ENCODE measurements at regions not wholly inside any gene's neighbourhood (a gene's known extent, or its start where the extent isn't known, plus 50 kb on each side); places are given as distances from the start of the nearest gene placed in this dataset.
"Not testable (repeated sequence)": the region's sequence is repeated elsewhere in the genome, so short reads cannot be mapped to it uniquely, and the experiment has no call there.

DNA sequence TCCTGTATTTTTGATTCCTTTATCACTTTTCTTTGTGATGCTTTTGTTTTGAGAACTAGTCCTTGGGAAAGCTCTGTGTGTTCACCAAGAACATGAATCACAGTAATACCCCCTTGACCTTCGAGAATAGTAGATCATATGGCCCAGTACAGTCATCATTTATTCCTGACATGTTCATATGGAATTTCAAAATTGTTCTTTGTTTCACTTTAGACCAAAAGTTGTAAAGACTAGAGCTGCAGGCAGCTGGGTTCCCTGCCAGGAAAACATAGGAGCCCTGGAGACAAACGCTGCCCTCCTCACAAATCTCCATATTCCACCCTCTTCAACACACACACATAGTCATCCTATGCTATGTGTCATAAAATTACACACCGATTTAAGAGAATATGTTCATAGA, 621.2 kb upstream of the EYS start:
- no peak for DNase-seq

DNA sequence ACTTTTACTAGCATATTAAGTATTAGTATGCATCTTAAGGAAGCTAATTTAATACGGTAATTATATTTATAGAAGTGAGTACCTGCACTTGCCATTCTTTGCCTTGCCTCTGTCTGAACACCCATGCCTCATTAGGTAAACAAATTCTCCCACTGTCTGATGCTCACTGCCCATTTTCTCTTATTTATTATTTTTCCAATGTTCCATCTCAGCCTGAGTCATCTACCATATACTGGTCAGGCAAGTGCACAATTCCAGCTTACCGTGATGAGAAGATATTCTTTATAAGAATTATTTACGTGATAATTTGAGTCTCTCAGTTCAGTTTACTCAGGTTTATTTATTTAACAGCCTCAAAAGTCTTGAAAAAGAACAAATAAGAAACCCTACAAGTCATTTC, 619.2 kb upstream of the EYS start:
- DNase-seq = peak; percentile 13

DNA sequence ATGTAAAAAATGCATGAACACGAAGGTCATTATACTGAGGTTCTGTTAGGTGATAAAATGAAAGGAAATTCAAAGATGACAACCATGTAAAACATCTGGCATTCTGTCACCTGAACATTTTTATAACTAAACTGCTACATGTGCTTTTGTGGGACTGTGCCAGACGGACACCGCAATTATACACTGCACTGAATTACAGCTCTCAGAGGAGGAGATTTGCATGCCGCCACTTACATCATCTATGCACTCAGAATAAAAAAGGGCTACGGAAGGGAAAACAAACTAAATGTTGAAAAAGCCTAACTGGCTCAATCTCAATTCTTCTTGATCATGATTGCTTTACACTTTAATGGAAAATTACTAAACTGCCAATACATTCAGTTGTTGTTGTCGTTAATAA, 614.0 kb upstream of the EYS start:
- DNase-seq = peak; percentile 82

DNA sequence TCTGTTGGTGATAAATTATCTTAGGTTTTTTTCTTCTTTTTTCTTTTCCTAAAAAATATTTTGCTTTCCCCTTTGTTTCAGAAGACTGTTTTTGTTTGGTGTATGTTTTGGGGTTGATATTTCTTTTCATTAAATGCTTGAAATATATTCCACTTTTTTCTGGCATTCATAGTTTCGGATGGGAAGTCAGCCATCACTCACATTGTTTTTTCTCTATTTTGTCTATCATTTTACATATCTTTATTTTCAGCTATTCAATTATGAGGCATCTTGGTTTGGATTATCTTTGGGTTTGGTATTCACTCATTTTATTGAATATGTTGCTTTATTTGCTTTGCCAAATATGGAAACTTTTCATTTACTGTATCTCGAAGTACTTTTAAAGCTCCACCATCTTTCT, 600.5 kb upstream of the EYS start:
- no peak for DNase-seq

DNA sequence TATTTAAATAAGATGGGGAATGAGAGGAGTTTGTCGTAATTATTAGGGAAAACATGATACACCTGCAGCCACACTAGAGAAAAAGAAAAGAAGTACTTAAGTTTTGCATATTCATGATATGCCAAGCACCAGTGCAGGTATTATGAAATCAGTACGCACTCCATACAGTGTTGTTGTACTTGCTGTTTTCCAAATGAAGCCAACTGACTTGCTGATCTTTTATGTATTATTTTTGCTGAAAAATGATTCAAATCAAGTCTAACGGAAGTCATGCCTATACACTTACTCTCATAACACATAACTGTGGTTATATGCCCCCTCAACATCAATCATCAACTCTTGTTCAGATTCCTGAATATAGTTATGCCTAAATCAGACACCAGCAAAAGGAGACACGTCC, 584.9 kb upstream of the EYS start:
- DNase-seq = peak; percentile 83

DNA sequence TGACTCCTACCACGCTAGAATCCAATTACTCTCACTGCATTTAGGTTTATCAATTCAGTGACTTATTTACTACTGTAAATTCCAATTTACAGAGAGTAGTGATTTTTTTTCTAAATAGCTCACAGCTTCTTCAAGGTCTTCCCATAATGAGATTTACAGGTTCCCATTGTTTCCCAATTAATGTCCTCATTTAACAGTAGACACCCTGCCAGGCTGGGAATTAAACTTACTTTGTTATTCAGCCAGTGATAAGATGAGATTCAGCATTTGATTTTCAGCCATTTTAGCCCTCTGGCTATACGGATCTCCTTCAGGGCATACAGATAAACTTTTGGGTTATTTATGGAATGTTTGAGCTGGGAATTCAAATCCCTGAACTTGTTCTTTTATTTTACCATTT, 582.9 kb upstream of the EYS start:
- no peak for DNase-seq

DNA sequence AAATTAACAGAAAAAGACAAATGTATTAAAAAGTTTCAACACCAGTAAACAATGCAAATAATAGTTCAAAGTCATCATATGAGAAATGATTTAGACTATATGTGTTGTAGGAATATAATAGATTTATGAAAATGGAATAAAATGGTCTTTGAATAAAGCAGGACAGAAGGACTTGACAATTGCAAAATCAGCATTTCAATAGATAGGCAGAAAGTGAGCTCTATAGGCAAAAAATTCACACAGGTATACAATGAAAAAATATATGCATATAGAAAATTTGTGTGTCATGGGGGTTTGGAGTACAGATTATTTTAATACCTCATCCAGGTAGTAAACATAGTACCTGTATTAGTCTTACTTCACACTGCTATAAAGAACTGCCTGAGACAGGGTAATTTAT, 571.1 kb upstream of the EYS start:
- DNase-seq = no peak

DNA sequence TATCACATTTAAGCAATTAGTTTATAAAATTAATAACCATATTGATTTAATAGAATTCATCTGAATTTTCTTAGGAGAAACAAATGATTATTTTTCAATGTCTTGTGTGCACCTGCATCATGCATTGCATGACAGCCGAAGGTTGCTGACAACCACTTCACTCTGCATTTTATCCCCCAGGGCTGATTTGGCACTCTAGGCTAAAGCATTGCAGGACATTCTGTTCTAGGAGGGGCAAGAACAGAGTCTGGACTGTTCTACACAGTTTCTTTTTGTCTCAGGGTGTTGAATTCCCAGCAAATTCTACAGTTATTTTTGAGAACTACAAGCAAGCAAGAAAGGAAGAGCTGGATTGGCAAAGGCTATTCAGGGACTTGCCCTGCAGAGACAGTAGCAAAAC, 570.4 kb upstream of the EYS start:
- DNase-seq = no peak

DNA sequence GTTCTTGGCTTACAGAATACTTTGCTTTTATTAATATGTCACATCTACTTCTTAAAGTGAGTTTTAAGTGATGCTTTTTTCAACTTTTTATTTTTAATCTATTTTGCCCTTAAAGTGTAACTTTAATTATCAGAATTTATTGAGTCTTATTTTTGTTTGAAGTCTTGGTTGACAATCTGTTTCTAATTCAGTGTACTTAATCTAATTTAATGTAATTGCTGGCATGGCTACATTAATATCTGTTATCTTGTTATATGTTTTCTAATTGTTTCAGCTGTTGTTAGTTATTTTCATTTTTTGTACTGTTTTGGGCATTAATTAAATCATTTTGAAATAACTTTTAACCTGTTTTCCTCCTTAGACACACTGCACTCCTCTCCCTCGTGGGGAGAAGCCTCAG, 558.7 kb upstream of the EYS start:
- no peak for DNase-seq

DNA sequence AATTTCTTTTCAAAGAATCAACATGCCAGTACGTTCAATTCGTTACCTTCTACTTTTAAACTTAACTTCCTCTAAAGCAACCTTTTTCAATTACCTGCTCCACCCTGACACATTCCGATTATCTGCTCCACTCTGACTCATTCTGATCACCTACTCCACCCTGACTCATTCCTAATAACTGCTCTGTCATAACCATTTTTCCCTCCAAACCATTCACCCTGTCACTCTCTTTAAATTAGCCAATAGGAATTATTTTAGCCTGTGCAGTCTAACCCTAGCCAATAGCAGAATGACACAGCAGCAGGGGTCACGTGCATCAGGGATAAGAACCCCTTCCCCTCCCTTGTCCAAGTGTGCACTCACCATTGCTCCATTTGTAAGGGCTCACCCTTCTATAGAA, 557.4 kb upstream of the EYS start:
- DNase-seq = no peak

DNA sequence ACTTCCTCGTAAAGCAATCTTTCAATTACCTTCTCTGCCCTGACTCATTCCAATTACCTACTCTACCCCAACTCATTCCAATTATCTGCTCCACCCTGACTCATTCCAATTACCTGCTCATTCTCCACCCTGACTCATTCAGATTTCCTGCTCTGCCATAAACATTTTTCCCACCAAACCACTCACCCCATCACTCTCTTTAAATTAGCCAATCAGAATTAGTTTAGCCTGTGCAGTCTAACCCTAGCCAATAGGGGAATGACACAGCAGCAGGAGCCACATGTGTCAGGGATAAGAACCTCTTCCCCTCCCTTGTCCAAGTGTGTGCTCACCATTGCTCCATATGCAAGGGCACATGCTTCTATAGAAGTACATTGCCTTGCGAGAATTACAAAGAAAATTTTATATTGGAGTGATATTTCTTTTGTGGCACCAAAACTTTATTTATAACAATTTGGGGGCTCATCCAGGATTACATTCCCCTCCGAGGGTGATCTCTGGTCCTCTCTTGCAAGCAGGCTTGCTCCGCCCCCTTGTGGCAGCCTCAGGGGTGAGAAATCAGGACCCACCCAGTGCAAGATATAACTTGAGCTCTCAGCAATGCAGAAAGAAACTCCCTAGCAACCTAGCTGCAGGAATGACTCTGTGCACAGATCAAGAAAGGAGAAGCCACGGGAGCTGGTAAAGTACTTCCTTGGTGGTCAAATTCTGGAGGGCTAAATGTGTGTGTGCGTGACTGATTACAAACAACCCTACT, 551.9 kb upstream of the EYS start:
- not testable (repeated sequence) for DNase-seq

DNA sequence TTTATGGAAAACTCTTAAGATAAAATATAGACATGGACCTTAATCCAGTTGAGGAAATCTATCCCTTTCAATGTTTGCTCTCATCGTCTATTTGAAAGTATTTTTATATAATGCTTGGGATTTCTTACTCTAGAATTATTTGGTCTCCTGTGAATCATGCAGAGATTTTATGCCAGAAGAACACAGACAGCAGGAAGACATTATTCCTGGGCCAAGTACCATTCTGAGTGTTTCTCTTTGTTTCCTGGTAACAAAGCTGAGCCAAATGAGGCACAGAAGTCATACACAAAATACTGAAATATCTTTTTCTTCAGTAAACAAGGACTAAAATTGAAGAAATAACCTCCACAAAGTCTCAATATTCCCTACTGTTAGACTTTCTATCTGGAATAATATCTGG, 538.2 kb upstream of the EYS start:
- no peak for DNase-seq

DNA sequence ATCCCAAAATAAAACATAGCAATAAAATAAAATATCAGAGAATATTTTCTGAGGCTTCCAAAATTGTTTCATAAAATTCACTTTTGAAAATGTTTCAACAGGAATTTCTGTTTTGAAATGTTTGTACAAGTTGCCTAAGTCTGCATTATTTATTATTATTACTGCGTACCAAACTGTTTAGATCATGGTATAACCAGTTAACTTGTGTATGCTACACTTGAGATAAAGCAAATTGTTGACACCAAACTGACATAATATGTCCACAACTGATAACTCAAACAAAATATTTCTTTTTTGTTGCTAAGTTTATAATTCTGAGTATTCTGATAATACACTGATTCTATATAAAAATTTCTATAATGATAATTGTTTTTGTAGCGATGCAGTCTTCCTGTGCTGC, 531.8 kb upstream of the EYS start:
- no peak for DNase-seq

DNA sequence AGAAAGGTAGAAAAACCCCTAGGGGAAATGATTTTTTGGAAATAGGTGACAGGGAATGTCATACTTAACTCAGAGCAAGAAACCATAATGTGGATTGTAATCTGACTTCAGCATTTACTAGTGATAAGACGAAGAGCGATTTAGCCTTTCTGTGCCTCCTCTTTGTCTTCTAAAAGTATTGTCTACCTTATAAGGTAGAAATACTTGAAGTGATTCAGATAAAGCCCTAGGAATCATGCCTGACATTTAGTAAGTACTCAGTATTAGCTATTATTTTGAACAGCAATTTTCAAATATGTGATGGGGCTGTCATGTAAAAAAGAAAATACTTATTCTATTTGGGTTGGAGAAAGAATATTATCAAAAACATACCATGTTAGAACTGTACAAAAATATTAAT, 525.9 kb upstream of the EYS start:
- DNase-seq = no peak

DNA sequence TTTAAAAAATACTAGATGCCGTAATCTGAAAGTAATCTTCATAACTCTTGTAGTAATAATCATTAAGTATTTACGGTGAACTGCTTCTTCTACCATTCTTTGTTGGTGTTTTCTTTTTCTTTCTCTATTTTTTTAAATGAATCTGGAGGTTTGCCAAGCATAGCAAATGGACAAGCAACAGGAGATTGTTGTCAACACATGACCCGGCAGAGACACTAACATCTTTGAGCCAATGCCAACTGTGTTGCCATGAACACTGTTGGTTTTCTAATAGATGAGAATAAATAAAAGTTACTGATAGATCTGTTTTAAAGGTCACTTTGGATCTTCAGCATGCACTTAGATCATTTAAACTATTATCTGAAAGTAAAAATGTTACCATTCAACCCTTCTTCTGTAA, 523.6 kb upstream of the EYS start:
- no peak for DNase-seq

DNA sequence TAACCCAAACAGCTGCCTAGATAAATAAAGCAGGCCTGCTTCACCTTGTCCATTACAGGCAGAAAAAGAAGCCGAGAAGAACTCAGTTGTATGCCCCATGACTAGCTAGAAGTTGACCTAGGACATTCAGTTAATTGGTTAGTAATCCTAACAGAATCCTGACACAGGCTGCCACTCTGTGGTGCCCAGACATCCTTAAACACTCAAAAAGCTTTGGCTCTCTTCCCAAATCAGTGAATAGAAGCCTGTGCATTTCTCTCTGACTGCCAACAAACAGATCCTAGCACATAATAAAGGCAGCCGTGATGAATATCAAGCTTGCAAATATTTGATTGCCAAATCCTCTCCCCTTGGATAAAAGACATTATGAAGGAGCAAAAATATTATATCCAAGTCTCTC, 519.1 kb upstream of the EYS start:
- DNase-seq = no peak

DNA sequence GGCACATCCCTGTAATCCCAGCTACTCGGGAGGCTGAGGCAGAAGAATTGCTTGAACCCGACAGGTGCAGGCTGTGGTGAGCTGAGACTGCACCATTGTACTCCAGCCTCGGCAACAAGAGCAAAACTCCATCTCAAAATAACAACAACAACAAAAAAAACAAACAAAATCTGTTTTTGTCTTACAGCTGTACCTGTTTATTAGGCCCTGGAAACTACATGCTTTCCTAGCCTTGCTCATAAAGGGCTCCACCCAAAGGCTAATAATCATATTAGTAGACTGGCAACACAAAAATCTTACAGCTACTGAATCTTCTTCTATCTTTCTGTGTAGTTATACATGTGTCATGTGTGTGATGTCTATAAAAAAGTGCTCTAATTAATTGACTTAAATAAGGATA, 503.9 kb upstream of the EYS start:
- DNase-seq = no peak

DNA sequence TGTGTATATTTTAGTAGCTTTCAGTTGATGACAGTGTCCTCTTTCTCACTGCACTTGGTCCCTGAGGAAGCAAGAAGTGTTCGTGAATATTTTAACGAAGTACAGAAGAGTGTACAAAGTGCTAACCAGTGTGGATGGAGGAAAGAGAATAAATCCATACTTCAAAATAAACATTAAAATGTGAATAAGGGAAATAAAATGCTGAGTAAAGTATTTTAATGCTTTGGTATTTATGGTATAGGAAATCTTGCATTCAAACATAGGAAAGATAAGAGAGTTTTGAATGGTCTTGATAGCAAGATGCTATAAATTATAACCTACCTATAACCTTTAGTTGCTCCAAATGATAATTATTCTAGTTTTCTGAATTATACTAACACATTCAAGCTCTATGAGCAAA, 493.4 kb upstream of the EYS start:
- DNase-seq = no peak

DNA sequence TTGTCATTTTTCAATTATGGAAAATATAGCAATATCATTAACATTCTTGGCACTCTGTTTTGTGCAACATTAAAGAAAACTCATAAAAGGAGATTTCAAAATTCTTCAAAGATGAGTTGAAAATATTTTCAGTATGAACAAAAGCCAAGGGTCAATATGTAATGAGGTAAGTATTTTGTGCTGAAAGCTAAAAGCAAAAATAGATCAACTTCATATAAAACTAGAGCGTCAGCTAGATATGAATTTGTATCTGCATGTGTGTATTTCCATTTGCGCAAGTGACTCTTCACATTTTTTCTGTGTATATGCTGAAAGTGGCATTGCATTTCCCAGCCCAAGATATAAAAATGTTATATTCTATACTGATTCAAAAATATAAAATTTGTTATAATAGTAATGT, 492.1 kb upstream of the EYS start:
- no peak for DNase-seq

DNA sequence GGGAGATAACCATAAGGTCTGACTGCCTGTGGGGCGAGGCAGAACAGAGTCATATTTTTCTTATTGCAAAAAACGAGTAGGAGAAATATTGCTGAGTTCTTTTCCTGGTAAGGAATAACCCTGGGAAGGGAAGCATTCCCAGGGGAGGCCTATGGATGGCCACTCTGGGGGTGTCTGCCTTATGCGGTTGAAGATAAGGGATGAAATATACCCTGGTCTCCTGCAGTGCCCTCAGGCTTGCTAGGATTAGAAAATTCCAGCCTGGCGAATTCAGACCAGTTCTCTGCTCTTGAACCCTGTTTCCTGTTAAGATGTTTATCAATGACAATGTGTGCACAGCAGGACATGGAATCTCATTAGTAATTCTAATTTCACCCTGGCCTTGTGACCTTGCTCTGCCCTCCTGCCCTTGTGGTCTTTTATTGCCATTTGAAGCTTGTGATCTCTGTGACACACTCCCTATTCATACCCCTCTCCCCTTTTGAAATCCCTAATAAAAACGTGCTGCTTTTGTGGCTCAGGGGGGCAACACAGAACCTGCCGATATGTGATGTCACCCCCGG, 491.1 kb upstream of the EYS start:
- DNase-seq = no peak

DNA sequence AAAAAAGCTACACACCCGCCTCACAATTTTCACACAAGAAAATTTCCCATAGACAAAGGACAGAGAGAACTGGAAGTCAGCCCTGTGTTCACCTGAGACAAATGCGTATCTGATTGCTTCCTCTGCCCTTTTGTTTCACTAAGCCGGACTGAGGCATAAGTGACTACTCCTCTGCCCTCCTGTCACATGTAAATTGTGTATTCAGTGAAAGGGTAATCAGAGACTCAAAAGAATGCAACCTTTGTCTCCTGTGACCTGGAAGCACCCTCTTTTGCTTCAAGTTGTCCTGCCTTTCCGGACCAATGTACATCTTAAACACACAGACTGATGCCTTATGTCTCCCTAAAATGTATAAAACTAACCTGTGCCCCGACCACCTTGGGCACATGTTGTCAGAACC, 483.8 kb upstream of the EYS start:
- no peak for DNase-seq

DNA sequence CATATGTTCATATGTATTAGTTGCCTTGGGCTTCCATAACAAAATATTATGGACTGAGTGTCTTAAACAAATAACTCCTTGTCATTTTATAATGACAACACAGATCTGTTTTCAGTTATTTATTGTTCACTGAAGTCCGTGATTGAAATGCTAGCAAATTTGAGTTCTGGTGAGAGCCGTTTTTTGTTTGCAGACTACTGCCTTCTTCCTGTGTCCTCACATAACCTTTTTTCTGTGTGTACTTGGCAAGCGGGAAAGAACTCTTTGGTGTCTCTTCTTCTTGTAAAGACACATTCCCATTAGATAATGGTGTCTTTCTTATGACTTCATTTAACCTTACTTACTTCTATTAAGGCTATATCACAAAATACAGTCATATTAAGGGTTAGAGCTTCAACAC, 482.9 kb upstream of the EYS start:
- DNase-seq = no peak

DNA sequence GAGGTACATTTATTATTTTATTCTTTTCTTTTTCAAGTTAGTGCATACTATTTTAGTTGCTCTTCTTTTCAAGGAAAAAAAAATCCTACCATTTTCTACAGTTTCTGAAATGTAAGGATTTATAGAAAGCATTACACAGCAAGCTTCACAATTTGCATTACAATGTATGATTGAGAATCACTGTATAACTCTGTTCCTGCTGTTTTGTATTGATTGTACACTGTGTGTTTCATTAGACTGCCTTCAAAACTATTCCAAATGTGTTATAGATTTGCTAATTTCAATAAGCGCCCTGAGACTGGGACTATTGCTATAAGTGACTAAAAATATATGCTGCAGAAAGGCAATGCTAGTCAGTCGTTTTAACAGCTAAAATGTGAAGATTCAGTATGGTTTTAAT, 479.7 kb upstream of the EYS start:
- DNase-seq = no peak

DNA sequence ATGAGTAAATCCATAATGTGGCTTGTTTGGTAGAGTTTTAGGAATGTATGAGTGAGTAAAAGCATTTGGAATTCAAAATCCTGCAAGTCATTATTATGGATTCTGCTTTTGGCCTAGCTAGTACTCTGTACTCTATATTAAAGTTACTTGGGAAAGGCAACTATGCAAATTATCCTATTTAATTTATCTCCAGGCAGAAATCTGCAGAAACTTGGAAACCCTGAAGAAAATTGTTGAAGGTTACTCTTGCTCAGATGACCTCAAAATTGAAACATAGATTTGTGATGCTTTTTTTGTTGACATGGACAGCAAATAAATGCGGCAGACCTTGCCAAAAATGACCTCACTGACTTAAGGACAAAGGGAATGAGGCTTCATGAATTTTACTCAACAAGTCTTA, 477.1 kb upstream of the EYS start:
- no peak for DNase-seq

DNA sequence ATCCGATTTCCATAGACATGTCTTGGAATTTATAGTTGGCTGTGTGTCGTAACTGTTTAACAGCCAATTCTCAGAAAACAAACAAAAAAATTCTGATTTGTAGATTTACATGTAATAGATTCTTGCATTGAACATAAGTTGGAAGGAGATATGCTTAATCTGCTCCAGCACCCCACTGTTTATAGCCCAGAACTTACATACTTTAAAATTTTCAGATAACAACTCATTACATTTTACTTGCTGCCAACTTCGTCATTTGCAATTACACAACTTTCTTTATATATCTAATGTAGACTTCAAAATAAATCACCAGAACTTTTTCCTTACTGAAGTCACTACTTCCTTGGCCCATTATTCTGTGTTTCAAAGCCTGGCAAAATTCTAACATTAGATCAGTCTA, 472.3 kb upstream of the EYS start:
- no peak for DNase-seq
